ENCODE measurements at regions not wholly inside any gene's neighbourhood (a gene's known extent, or its start where the extent isn't known, plus 50 kb on each side); places are given as distances from the start of the nearest gene placed in this dataset.

GRCh38 chr11:45549257-45549656 is 116.2 kb downstream of the CHST1 start:
- H3F3A ChIP-seq (ENCODE audit: insufficient read depth, low read depth) = no peaks in the 10 kb centered on the region
- ChIA-PET CTCF (no interaction called here), POLR2A (ENCODE audit: unreplicated experiment) (no interaction called here)
- no peak overlapping the region for H2AFZ ChIP-seq
- H3K27ac ChIP-seq = no peak overlapping the region
- H3K9me3 ChIP-seq (ENCODE audit: insufficient read depth, low read depth) = no peaks in the 10 kb centered on the region
- TF ChIP-seq EZH2 (IDR thresholded peaks at IDR 0.05; ENCODE audit: low read depth) = no peak
- TF ChIP-seq, protein P1, sequence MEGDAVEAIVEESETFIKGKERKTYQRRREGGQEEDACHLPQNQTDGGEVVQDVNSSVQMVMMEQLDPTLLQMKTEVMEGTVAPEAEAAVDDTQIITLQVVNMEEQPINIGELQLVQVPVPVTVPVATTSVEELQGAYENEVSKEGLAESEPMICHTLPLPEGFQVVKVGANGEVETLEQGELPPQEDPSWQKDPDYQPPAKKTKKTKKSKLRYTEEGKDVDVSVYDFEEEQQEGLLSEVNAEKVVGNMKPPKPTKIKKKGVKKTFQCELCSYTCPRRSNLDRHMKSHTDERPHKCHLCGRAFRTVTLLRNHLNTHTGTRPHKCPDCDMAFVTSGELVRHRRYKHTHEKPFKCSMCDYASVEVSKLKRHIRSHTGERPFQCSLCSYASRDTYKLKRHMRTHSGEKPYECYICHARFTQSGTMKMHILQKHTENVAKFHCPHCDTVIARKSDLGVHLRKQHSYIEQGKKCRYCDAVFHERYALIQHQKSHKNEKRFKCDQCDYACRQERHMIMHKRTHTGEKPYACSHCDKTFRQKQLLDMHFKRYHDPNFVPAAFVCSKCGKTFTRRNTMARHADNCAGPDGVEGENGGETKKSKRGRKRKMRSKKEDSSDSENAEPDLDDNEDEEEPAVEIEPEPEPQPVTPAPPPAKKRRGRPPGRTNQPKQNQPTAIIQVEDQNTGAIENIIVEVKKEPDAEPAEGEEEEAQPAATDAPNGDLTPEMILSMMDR (conservative IDR thresholded peaks at IDR 0.05) = no peak
- DNase-seq = no peak
- no peaks in the 10 kb centered on the region for H3K4me1 ChIP-seq (replicated peaks; ENCODE audit: insufficient read depth)
- intact Hi-C loops (cut with micrococcal nuclease; ENCODE audit: unreplicated experiment) = no loop called here
- H4K20me1 ChIP-seq (ENCODE audit: insufficient read depth) = no peaks in the 10 kb centered on the region; the same call in 1 of the 2 replicates
- no peaks in the 10 kb centered on the region for H3K36me3 ChIP-seq (ENCODE audit: low read depth)
- H3K4me2 ChIP-seq = no peak overlapping the region
- no TSS peak for BruUV-seq (replicated peaks)
- no peak overlapping the region for H3K4me3 ChIP-seq
- H3K9me2 ChIP-seq (ENCODE audit: insufficient read depth) = no peaks in the 10 kb centered on the region
- peaks cover 62% of the 10 kb centered on the region for H3K27me3 ChIP-seq (ENCODE audit: insufficient read depth, low read depth)
- no peaks in the 10 kb centered on the region for H3K79me2 ChIP-seq (ENCODE audit: low read depth)

- no peaks in the 10 kb centered on the region for H3K9me2 ChIP-seq (ENCODE audit: insufficient read depth)
- intact Hi-C loops (cut with micrococcal nuclease; ENCODE audit: unreplicated experiment) = no loop called here
- no peaks in the 10 kb centered on the region for H3K4me1 ChIP-seq (replicated peaks; ENCODE audit: insufficient read depth)
- POLR2A ChIA-PET (ENCODE audit: unreplicated experiment) = no interaction called here
- peaks cover 33% of the 10 kb centered on the region for H3K27me3 ChIP-seq (ENCODE audit: insufficient read depth, low read depth)
- TF ChIP-seq, protein P1 (conservative IDR thresholded peaks at IDR 0.05) = no peak
- TF ChIP-seq EZH2 (IDR thresholded peaks at IDR 0.05; ENCODE audit: low read depth) = no peak
- H3K4me3 ChIP-seq = no peak overlapping the region
- CTCF ChIA-PET = no interaction called here
- no peak overlapping the region for H3K27ac ChIP-seq
- no peaks in the 10 kb centered on the region for H3F3A ChIP-seq (ENCODE audit: insufficient read depth, low read depth)
- no peaks in the 10 kb centered on the region for H4K20me1 ChIP-seq (ENCODE audit: insufficient read depth)
- H2AFZ ChIP-seq = no peak overlapping the region
- BruUV-seq (replicated peaks) = no TSS peak
- no peaks in the 10 kb centered on the region for H3K9me3 ChIP-seq (ENCODE audit: insufficient read depth, low read depth)
- DNase-seq = no peak
- no peaks in the 10 kb centered on the region for H3K79me2 ChIP-seq (ENCODE audit: low read depth)
- no peaks in the 10 kb centered on the region for H3K36me3 ChIP-seq (ENCODE audit: low read depth)
- no peak overlapping the region for H3K4me2 ChIP-seq
These were observed 119.1 kb downstream of the CHST1 start for GRCh38 chr11:45546366-45546765.

DNA sequence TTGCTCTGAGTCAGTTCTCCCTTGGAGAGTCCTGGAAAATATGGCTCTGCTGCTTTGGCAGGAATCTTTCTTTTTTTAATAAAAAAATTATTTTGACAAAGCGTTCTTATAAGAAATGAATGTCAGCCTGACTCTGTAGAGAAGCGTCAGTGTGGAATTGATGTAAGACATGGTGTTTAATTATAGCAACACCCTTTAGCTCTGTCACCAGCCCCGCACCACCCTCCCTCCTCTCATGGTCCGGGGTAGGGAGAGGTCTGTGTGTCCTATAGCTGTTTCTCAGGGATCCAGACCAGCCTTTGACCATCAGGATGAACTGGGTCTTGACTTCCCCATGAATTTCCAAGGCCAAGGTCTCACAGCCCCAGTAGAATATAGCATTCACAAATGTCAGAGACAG is 120.6 kb downstream of the CHST1 start:
- no TSS peak for BruUV-seq (replicated peaks)
- TF ChIP-seq, protein P1 (conservative IDR thresholded peaks at IDR 0.05) = no peak
- TF ChIP-seq EZH2 (IDR thresholded peaks at IDR 0.05; ENCODE audit: low read depth) = no peak
- ChIA-PET CTCF (no interaction called here), POLR2A (ENCODE audit: unreplicated experiment) (no interaction called here)
- no peaks in the 10 kb centered on the region for H3K36me3 ChIP-seq (ENCODE audit: low read depth)
- no peaks in the 10 kb centered on the region for H3F3A ChIP-seq (ENCODE audit: insufficient read depth, low read depth)
- intact Hi-C loops (cut with micrococcal nuclease; ENCODE audit: unreplicated experiment) = no loop called here
- H3K27me3 ChIP-seq (ENCODE audit: insufficient read depth, low read depth) = peaks cover 33% of the 10 kb centered on the region
- H2AFZ ChIP-seq = no peak overlapping the region
- H3K27ac ChIP-seq = no peak overlapping the region
- H3K9me3 ChIP-seq (ENCODE audit: insufficient read depth, low read depth) = no peaks in the 10 kb centered on the region
- no peaks in the 10 kb centered on the region for H4K20me1 ChIP-seq (ENCODE audit: insufficient read depth)
- no peaks in the 10 kb centered on the region for H3K9me2 ChIP-seq (ENCODE audit: insufficient read depth)
- H3K79me2 ChIP-seq (ENCODE audit: low read depth) = no peaks in the 10 kb centered on the region
- H3K4me1 ChIP-seq (replicated peaks; ENCODE audit: insufficient read depth) = no peaks in the 10 kb centered on the region
- H3K4me3 ChIP-seq = no peak overlapping the region
- no peak for DNase-seq
- no peak overlapping the region for H3K4me2 ChIP-seq

Measured in PC-9 (cell line).